ENCODE measurements at regions not wholly inside any gene's neighbourhood (a gene's known extent, or its start where the extent isn't known, plus 50 kb on each side); places are given as distances from the start of the nearest gene placed in this dataset.

DNA sequence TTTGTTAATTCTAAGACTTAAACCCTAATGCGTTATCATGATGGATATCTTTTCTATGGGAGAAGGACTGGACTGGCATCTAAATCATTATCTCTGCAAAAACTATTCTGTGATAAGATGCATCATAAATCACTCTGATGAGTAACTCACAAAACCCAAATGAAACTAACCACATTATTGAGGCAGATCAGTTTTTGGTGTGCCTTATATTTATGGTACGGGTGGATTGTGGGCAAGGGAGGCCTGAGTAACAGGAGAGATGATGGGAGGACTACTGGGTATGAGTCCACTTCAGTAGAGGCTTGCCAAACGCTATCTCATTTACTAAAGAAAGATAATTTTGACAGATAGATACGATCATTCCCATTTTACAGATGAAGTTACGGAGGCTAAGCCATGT lies 66.4 kb upstream of the GUCY1A1 start:
- no peak overlapping the region for H3K4me3 Mint-ChIP-seq (ENCODE audit: unreplicated experiment)
- intact Hi-C loops (cut with micrococcal nuclease), result no loop called here
- ChIA-PET POLR2A (interaction anchor here (0.9 kb wide), 1 partner anchor 30 kb away, joined by 3 read pairs; no protein-coding TSS in a partner anchor), CTCF (interaction anchor here (0.5 kb wide), 1 partner anchor 94 kb away, joined by 4 read pairs; no protein-coding TSS in a partner anchor)
- no peaks in the 10 kb centered on the region for H3K36me3 Mint-ChIP-seq (ENCODE audit: insufficient read depth, unreplicated experiment)
- BruUV-seq (replicated peaks), result no TSS peak
- no peaks in the 10 kb centered on the region for H3K27me3 Mint-ChIP-seq (ENCODE audit: insufficient read depth, unreplicated experiment)
- H3K9me3 Mint-ChIP-seq (ENCODE audit: unreplicated experiment), result no peaks in the 10 kb centered on the region
- H3K27ac Mint-ChIP-seq (ENCODE audit: low read depth, unreplicated experiment), result no peak overlapping the region
- no peak for DNase-seq (ENCODE audit: unreplicated experiment)
- TF ChIP-seq, protein P1, sequence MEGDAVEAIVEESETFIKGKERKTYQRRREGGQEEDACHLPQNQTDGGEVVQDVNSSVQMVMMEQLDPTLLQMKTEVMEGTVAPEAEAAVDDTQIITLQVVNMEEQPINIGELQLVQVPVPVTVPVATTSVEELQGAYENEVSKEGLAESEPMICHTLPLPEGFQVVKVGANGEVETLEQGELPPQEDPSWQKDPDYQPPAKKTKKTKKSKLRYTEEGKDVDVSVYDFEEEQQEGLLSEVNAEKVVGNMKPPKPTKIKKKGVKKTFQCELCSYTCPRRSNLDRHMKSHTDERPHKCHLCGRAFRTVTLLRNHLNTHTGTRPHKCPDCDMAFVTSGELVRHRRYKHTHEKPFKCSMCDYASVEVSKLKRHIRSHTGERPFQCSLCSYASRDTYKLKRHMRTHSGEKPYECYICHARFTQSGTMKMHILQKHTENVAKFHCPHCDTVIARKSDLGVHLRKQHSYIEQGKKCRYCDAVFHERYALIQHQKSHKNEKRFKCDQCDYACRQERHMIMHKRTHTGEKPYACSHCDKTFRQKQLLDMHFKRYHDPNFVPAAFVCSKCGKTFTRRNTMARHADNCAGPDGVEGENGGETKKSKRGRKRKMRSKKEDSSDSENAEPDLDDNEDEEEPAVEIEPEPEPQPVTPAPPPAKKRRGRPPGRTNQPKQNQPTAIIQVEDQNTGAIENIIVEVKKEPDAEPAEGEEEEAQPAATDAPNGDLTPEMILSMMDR (IDR thresholded peaks at IDR 0.05; ENCODE audit: unreplicated experiment), result no peak
- peaks cover 17% of the 10 kb centered on the region for H3K4me1 Mint-ChIP-seq (ENCODE audit: insufficient read depth, unreplicated experiment)

DNA sequence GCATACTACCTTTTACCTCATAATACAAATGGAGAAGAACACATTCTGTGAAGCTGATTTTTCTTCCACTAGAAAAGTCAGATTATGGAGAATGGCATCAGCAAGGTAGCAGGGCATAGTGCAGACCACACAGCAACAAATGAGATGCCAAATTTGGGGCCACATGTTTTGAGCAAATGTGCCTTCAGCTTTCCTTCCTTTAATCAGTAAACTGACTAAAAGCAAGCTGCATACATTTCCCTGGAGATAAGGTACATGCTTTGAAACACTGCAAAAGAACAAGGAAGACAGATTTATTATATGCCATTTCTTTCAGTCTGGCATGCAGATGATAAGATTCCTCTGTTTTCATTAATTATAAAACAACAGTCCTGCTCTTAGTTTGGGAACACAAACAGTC lies 67.1 kb upstream of the GUCY1A1 start:
- no TSS peak for BruUV-seq (replicated peaks)
- H3K27ac Mint-ChIP-seq (ENCODE audit: low read depth, unreplicated experiment), result no peak overlapping the region
- peaks cover 11% of the 10 kb centered on the region for H3K4me1 Mint-ChIP-seq (ENCODE audit: insufficient read depth, unreplicated experiment)
- ChIA-PET CTCF (interaction anchor here (0.7 kb wide), 1 partner anchor 582 kb away, joined by 3 read pairs; no protein-coding TSS in a partner anchor), POLR2A (interaction anchor here (0.5 kb wide), 1 partner anchor 96 kb away, joined by 3 read pairs; no protein-coding TSS in a partner anchor)
- no peak overlapping the region for H3K4me3 Mint-ChIP-seq (ENCODE audit: unreplicated experiment)
- intact Hi-C loops (cut with micrococcal nuclease), result no loop called here
- H3K36me3 Mint-ChIP-seq (ENCODE audit: insufficient read depth, unreplicated experiment), result no peaks in the 10 kb centered on the region
- no peaks in the 10 kb centered on the region for H3K27me3 Mint-ChIP-seq (ENCODE audit: insufficient read depth, unreplicated experiment)
- TF ChIP-seq, protein P1 (IDR thresholded peaks at IDR 0.05; ENCODE audit: unreplicated experiment), result no peak
- DNase-seq (ENCODE audit: unreplicated experiment), result no peak
- H3K9me3 Mint-ChIP-seq (ENCODE audit: unreplicated experiment), result no peaks in the 10 kb centered on the region

DNA sequence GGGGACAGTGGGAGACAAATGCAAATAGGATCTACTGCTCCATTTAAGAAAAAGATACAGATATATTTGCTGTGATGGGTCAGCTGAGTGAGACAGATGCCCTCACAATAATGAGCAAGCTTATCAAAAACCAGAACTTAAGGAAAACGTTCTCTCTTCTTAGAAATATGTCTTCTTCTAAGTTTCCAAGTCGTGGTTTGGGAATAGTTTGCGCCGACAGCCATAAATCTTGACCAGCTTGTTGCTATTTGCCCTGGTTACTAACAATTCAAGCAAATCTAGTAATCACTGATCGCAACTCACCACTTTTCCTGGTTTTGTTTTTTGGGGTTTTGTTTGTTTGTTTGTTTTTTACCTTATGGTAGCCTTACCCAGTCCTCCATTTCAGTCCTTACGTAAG lies 67.6 kb upstream of the GUCY1A1 start:
- ChIA-PET POLR2A (no interaction called here), CTCF (interaction anchor here (0.7 kb wide), 2 partner anchors 31 to 582 kb away, joined by 3 read pairs; no protein-coding TSS in a partner anchor)
- peaks cover 8% of the 10 kb centered on the region for H3K4me1 Mint-ChIP-seq (ENCODE audit: insufficient read depth, unreplicated experiment)
- intact Hi-C loops (cut with micrococcal nuclease), result no loop called here
- TF ChIP-seq, protein P1 (IDR thresholded peaks at IDR 0.05; ENCODE audit: unreplicated experiment), result no peak
- H3K27ac Mint-ChIP-seq (ENCODE audit: low read depth, unreplicated experiment), result no peak overlapping the region
- H3K27me3 Mint-ChIP-seq (ENCODE audit: insufficient read depth, unreplicated experiment), result no peaks in the 10 kb centered on the region
- no peaks in the 10 kb centered on the region for H3K9me3 Mint-ChIP-seq (ENCODE audit: unreplicated experiment)
- no peak overlapping the region for H3K4me3 Mint-ChIP-seq (ENCODE audit: unreplicated experiment)
- no peaks in the 10 kb centered on the region for H3K36me3 Mint-ChIP-seq (ENCODE audit: insufficient read depth, unreplicated experiment)
- no TSS peak for BruUV-seq (replicated peaks)
- DNase-seq (ENCODE audit: unreplicated experiment), result no peak

DNA sequence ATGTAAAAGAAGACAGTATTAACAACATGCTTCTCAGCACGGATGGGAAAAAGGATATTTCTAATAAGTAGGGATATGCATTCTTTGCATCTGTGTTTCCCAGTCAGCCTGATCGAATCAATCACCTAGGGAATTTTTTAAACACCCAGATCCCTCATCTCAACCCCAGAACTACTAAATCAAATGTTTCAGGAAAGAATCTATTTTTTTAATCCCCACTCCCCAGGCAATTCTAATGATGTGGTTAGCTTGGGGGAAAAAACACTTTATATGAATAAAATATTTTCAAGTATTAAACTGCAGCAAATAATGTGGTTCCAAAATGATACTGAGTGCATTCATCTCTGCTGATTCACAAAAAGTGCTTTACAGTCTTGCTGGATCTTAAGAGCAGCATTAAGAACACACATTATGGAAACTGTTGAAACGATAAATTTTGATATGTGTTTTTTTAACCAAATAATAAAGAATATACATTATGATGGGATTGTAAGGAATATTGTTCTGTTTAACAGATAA lies 68.7 kb upstream of the GUCY1A1 start:
- H3K4me3 Mint-ChIP-seq (ENCODE audit: unreplicated experiment), result no peak overlapping the region
- H3K36me3 Mint-ChIP-seq (ENCODE audit: insufficient read depth, unreplicated experiment), result no peaks in the 10 kb centered on the region
- TF ChIP-seq, protein P1 (IDR thresholded peaks at IDR 0.05; ENCODE audit: unreplicated experiment), result no peak
- H3K27ac Mint-ChIP-seq (ENCODE audit: low read depth, unreplicated experiment), result no peak overlapping the region
- DNase-seq (ENCODE audit: unreplicated experiment), result no peak
- CTCF ChIA-PET, result interaction anchor here (0.6 kb wide), 1 partner anchor 795 kb away, joined by 3 read pairs; no protein-coding TSS in a partner anchor
- no TSS peak for BruUV-seq (replicated peaks)
- intact Hi-C loops (cut with micrococcal nuclease), result no loop called here
- H3K4me1 Mint-ChIP-seq (ENCODE audit: insufficient read depth, unreplicated experiment), result peaks cover 6% of the 10 kb centered on the region
- H3K9me3 Mint-ChIP-seq (ENCODE audit: unreplicated experiment), result no peaks in the 10 kb centered on the region
- no peaks in the 10 kb centered on the region for H3K27me3 Mint-ChIP-seq (ENCODE audit: insufficient read depth, unreplicated experiment)
- POLR2A ChIA-PET, result no interaction called here

All from MCF 10A (cell line).